ENCODE measurements at regions not wholly inside any gene's neighbourhood (a gene's known extent, or its start where the extent isn't known, plus 50 kb on each side); places are given as distances from the start of the nearest gene placed in this dataset.

DNA sequence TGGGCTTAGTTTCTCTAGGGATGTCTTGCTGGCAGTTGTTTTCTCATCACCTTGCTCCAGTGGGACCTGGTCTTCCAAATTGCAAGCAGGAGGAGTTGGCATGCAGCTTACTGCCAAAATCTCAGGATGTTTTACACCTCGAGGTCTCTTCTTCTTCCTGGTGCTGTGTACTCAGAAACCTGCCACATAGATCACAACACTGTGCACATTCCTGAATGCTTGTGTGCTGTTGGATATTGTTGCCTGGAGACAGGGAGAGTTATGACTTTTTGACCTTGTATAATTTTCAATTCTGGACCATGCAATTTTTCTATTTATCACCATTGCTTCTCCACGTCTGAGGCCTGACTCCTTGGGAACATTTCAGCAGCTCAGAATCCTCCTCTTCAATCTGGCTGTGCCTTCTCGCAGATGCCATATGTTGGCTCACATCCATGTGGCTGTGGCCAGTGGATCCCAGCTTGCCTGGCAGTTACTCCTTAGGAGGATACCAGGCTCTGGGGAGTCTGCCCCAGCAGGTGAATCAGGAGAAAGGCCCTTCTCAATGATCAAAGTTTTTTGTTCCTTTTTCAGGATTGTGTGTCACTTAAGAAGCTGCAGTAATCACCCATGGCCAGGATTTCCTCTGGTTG is 489.3 kb downstream of the TSN start:
- TF ChIP-seq, protein P1, sequence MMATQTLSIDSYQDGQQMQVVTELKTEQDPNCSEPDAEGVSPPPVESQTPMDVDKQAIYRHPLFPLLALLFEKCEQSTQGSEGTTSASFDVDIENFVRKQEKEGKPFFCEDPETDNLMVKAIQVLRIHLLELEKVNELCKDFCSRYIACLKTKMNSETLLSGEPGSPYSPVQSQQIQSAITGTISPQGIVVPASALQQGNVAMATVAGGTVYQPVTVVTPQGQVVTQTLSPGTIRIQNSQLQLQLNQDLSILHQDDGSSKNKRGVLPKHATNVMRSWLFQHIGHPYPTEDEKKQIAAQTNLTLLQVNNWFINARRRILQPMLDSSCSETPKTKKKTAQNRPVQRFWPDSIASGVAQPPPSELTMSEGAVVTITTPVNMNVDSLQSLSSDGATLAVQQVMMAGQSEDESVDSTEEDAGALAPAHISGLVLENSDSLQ (IDR thresholded peaks at IDR 0.05): no peak
- TF ChIP-seq FOXK2 (IDR thresholded peaks at IDR 0.05): no peak
- no peak for TF ChIP-seq SP1 (IDR thresholded peaks at IDR 0.05)
- no peak for TF ChIP-seq FOXA1 (IDR thresholded peaks at IDR 0.05)
- TF ChIP-seq TARDBP (IDR thresholded peaks at IDR 0.05): no peak
- no peak for TF ChIP-seq SUZ12 (IDR thresholded peaks at IDR 0.05)
- no peak for TF ChIP-seq ELF4 (IDR thresholded peaks at IDR 0.05)
- TF ChIP-seq BHLHE40 (IDR thresholded peaks at IDR 0.05; ENCODE audit: borderline replicate concordance): no peak
- TF ChIP-seq ARNT (IDR thresholded peaks at IDR 0.05): no peak
- no peak for TF ChIP-seq FOXM1 (IDR thresholded peaks at IDR 0.05; ENCODE audit: borderline replicate concordance)
- TF ChIP-seq HDGF (IDR thresholded peaks at IDR 0.05; ENCODE audit: borderline replicate concordance): no peak
- no peak for TF ChIP-seq ZNF384 (IDR thresholded peaks at IDR 0.05)
- TF ChIP-seq LEF1 (IDR thresholded peaks at IDR 0.05; ENCODE audit: borderline replicate concordance): no peak
- no peak for TF ChIP-seq L3MBTL2 (conservative IDR thresholded peaks at IDR 0.05)

Measured in HEK293T (cell line).